ENCODE measurements at regions not wholly inside any gene's neighbourhood (a gene's known extent, or its start where the extent isn't known, plus 50 kb on each side); places are given as distances from the start of the nearest gene placed in this dataset.

DNA sequence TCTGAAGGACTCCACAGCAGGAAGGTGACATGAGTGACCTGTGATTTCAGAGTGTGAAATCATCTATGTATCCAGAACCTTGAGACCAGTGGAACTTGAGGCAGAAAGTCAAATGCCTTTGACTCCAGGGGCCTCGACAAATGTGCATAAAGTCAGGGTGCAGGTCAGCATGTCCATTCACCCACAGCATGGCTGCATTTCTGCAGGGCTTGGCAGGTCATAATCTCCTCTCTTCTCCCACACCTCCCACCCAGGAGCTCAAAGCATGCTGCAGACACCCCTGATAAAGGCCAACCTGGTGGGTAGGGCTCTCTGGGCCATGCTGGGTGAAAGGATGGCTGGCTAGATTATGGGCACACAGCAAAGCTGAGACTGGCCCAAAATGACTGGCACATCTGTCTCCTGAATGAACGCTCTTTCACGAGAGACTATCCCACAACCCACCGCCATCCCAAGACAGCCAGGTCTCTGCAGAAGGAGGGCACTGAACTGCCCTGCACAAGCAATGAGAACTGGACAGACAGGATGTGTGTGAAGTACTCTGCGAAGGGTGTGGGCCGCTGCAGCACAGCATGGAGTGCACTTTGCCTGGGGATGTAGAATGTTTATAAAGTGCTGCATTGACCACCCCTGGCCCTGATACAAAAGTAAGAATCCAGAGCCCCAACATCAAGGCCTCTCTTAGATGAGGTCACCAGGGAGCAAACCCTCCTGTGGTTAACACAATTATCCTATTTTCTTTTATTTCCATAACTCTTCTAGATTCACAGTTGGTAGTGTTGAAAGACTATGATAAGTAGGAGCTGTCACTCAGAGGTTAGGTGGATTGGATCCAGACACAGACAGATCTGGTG lies 78.2 kb upstream of the NXT1 start:
- TF ChIP-seq, protein P1, sequence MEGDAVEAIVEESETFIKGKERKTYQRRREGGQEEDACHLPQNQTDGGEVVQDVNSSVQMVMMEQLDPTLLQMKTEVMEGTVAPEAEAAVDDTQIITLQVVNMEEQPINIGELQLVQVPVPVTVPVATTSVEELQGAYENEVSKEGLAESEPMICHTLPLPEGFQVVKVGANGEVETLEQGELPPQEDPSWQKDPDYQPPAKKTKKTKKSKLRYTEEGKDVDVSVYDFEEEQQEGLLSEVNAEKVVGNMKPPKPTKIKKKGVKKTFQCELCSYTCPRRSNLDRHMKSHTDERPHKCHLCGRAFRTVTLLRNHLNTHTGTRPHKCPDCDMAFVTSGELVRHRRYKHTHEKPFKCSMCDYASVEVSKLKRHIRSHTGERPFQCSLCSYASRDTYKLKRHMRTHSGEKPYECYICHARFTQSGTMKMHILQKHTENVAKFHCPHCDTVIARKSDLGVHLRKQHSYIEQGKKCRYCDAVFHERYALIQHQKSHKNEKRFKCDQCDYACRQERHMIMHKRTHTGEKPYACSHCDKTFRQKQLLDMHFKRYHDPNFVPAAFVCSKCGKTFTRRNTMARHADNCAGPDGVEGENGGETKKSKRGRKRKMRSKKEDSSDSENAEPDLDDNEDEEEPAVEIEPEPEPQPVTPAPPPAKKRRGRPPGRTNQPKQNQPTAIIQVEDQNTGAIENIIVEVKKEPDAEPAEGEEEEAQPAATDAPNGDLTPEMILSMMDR (IDR thresholded peaks at IDR 0.05; ENCODE audit: low read depth, low read length): no peak
- TF ChIP-seq EZH2phosphoT487 (IDR thresholded peaks at IDR 0.05; ENCODE audit: low read depth): no peak
